NT2/D1 (cell line): ENCODE measurements at regions not wholly inside any gene's neighbourhood (a gene's known extent, or its start where the extent isn't known, plus 50 kb on each side); places are given as distances from the start of the nearest gene placed in this dataset.
"Not testable (repeated sequence)": the region's sequence is repeated elsewhere in the genome, so short reads cannot be mapped to it uniquely, and the experiment has no call there.

Experiments used
- DNase-seq: peaks from one replicate; pipeline ENCODE4 v3.0.0-alpha.2; 2011; ENCODE audit warnings: low read depth, low spot score
- H3K27me3 ChIP-seq: 2 replicates; pipeline ENCODE4 v1.6.0; 2011; ENCODE audit warnings: mild to moderate bottlenecking; ENCODE audit not compliant: insufficient read length, insufficient read depth
- H3K36me3 ChIP-seq: 2 replicates; pipeline ENCODE4 v1.6.1; 2011; ENCODE audit warnings: mild to moderate bottlenecking, low read length, mixed read lengths; ENCODE audit not compliant: insufficient read depth, insufficient read length
- H3K4me1 ChIP-seq: 2 replicates; pipeline ENCODE4 v1.5.1; 2011; ENCODE audit not compliant: insufficient read depth, insufficient read length
- H3K4me3 ChIP-seq: 2 replicates; pipeline ENCODE4 v1.5.1; 2011; ENCODE audit warnings: low read depth; ENCODE audit not compliant: insufficient read length
- H3K9ac ChIP-seq: 2 replicates; pipeline ENCODE4 v1.6.0; 2011; ENCODE audit warnings: low read depth; ENCODE audit not compliant: insufficient read length
- H3K9me3 ChIP-seq: 2 replicates; pipeline ENCODE4 v1.5.1; 2011; ENCODE audit warnings: mild to moderate bottlenecking, low read length; ENCODE audit not compliant: insufficient read depth
- SUZ12 ChIP-seq: IDR thresholded peaks from 2 replicates; pipeline ENCODE4 v1.6.1; 2011; ENCODE audit not compliant: insufficient read length, insufficient read depth; ENCODE audit errors: extremely low read depth
- YY1 ChIP-seq: IDR thresholded peaks from 2 replicates; pipeline ENCODE4 v1.6.1; 2011; ENCODE audit not compliant: insufficient read length, insufficient read depth
- ZNF274 ChIP-seq: IDR thresholded peaks from 2 replicates; pipeline ENCODE4 v1.6.1; 2011; ENCODE audit warnings: mild to moderate bottlenecking, low read depth, low read length

DNA sequence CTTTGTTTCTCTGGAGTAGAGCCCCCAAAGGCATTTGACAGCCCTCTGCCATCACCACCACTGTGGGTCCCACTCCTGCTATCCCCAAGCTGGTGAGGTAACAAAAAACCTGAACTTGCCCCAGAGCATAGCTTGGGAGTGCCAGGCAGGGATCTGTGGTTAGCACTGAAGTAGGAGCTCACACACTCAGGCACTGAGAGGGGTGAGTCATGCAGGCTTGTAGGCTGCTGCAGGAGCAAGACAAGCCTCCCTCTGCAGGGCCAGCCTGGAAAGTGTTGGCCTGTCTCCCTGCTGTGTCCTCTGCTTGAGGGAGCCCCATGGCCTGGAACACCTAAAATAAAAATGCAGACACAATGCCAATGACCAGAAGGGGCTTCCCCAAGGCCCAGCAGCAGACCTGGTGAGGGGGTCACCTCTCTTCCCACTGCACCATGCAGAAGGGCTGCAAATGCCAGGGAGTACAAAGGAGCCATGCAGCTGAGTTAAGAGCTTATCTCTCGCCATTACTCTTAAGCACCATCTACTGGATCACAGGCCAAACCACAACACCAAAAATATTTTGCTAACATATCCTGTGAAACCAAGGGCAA, 108.9 kb upstream of the POGK start:
- TF ChIP-seq SUZ12, result no peak
- TF ChIP-seq YY1, result no peak
- no peak for TF ChIP-seq ZNF274
- H3K27me3 ChIP-seq, result no peaks in the 10 kb centered on the region
- H3K9me3 ChIP-seq, result peaks cover 20% of the 10 kb centered on the region
- DNase-seq, result peak; percentile 44
- H3K4me1 ChIP-seq, result no peaks in the 10 kb centered on the region
- H3K9ac ChIP-seq, result no peak overlapping the region
- no peak overlapping the region for H3K4me3 ChIP-seq
- no peaks in the 10 kb centered on the region for H3K36me3 ChIP-seq

DNA sequence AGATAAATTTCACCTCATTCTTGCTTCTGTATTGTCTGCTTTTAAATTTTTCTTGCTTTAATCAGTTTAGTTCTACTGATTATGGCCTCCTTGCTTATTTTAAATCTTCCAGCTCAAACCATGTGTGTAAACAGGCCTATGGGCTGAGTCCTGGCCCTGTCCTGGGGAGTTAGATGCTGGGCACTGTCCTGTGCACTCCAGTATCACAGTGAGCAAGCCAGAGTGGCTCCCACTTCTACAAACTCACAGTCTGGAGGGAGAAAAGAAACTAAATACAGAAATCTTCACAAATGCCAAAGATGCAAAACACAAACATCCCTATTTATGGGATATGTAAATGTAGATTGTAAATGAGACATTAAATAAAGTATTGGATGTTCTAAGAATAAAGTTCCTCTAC, 101.1 kb upstream of the POGK start:
- no peaks in the 10 kb centered on the region for H3K27me3 ChIP-seq
- no peak overlapping the region for H3K9ac ChIP-seq
- no peaks in the 10 kb centered on the region for H3K9me3 ChIP-seq
- H3K4me1 ChIP-seq, result no peaks in the 10 kb centered on the region
- no peak for DNase-seq
- no peak overlapping the region for H3K4me3 ChIP-seq
- no peaks in the 10 kb centered on the region for H3K36me3 ChIP-seq
- TF ChIP-seq YY1 (no peak), ZNF274 (no peak), SUZ12 (no peak)

DNA sequence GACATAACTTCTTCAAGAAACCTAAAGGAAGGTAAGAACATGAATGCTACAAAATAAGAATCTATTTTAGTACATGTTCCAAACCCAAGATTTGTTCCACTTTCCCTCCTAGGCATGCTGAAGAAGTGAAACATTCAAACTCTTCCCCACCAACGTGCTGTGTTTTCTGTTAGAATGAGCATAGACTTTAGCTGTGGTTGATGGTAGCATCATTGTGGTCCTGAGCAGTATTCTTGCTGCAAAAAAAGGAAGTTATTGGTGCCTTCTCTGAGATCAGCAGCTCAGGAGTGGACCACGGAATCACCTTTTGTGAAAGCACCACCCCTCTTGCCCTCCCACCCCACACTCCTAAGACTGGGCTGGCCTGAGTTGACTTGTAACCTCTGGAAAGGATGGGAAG, 100.4 kb upstream of the POGK start:
- no peak overlapping the region for H3K9ac ChIP-seq
- no peaks in the 10 kb centered on the region for H3K9me3 ChIP-seq
- TF ChIP-seq SUZ12 (no peak), ZNF274 (no peak), YY1 (no peak)
- no peak overlapping the region for H3K4me3 ChIP-seq
- no peaks in the 10 kb centered on the region for H3K36me3 ChIP-seq
- no peaks in the 10 kb centered on the region for H3K4me1 ChIP-seq
- H3K27me3 ChIP-seq, result no peaks in the 10 kb centered on the region
- DNase-seq, result no peak

DNA sequence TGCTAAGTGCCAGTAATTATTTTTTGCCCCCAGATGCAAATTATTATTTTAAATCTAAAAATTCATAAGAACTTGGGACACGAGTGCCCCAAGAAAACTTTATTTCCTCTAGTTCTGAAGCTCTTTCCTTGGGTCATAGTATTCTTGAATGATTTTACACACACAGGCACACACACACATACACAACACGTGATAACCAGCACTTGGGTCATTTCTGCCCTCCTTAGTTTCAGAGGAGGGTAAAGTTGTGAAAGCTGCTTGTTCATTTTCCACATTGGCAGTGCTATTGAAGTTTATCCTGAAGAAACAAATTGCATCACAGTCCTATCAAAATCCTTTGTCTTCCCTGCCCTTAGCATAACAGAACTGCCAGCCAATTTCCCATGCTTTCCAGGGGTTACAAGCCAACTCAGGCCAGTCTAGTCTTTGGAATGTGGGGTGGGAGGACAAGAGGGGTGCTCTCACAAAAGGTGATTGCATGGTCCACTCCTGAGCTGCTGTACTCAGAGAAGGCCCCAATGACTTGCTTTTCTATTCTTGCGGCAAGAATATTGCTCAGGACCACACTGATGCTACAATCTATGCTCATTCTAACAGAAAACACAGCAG, 98.5 kb upstream of the POGK start:
- Histone ChIP-seq H3K27me3 (no peaks in the 10 kb centered on the region), H3K4me1 (no peaks in the 10 kb centered on the region), H3K36me3 (no peaks in the 10 kb centered on the region), H3K9ac (no peak overlapping the region), H3K4me3 (no peak overlapping the region), H3K9me3 (peaks cover 12% of the 10 kb centered on the region)
- no peak for TF ChIP-seq YY1
- DNase-seq, result peak; percentile 27

DNA sequence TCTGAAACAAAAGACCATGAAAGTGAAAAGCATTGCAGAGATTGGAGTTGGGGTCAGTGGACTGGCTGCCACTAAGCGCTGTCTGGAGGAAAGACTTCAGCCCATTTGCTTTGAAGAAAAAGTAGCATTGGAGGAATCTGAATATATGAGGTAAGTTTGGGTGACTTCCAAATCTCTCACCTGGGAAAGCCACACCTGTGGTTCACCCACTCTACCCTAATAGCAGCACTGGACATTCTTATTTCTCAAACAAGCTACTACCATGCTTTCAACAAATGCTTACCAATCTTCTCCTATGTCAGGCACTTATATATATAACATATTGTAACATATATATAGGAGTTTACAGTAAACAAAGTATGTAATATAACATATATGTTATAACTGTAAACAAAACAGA, 76.0 kb upstream of the POGK start:
- Histone ChIP-seq H3K4me3 (no peak overlapping the region), H3K27me3 (no peaks in the 10 kb centered on the region), H3K9me3 (no peaks in the 10 kb centered on the region), H3K36me3 (no peaks in the 10 kb centered on the region), H3K4me1 (no peaks in the 10 kb centered on the region), H3K9ac (no peak overlapping the region)
- TF ChIP-seq YY1, result no peak
- no peak for TF ChIP-seq ZNF274
- TF ChIP-seq SUZ12, result no peak
- no peak for DNase-seq

DNA sequence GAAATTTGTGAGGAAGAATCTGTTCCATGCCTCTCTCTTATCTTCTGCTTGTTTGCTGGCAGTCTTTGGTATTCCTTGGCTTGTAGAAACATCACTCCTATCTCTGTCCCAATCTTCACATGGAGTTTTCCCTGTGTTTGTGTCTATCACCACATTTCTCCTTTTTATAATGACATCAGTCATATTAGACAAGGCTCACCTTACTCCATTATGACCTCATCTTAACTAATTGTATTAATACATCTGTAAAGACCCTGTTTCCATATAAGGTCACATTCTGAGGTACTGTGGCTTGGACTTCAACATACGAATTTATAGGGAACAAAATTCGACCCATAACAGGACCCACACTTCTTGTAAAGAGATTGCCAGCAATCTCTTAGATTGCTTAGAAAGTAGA, 72.3 kb upstream of the POGK start:
- no peaks in the 10 kb centered on the region for H3K4me1 ChIP-seq
- DNase-seq, result no peak
- TF ChIP-seq SUZ12 (no peak), ZNF274 (no peak), YY1 (no peak)
- no peaks in the 10 kb centered on the region for H3K36me3 ChIP-seq
- no peak overlapping the region for H3K4me3 ChIP-seq
- peaks cover 14% of the 10 kb centered on the region; the same call in 1 of the 2 replicates for H3K9me3 ChIP-seq
- no peaks in the 10 kb centered on the region for H3K27me3 ChIP-seq
- no peak overlapping the region for H3K9ac ChIP-seq

DNA sequence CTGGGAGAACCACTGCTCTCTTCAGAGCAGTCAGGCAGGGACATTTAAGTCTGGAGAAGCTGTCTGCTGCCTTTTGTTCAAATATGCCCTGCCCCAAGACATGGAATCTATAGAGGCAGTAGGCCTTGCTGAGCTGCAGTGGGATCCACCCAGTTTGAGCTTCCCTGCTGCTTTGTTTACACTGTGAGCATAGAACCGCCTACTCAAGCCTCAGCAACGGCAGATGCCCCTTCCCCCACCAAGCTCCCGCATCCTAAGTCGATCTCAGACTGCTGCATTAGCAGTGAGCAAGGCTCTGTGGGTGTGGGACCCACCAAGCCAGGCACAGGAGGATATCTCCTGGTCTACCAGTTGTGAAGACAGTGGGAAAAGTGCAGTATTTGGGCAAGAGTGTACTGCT, 54.6 kb upstream of the POGK start:
- peak; percentile 76 for DNase-seq
- H3K4me3 ChIP-seq, H3K9me3 ChIP-seq, H3K27me3 ChIP-seq, H3K36me3 ChIP-seq, H3K4me1 ChIP-seq: not testable (repeated sequence)
- peak overlapping the region; percentile 42 for H3K9ac ChIP-seq

DNA sequence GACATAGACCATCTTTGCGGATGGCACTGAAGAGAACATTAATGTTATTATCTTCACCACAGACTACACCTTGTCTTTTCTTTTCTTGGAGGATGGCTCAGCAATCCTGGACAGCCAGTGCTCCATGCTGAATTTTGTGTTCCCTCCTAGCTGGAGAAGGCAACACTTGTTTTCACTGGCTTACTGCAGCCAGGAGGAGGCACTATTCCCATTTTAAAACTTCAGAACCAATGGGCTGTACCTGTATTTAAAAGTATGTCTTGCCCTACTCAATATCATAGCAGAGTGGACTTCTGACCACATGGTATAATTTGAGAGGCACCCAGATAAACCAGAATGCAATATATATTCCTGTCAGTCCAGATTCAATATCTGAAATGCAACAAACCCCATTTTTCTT, 53.3 kb upstream of the POGK start:
- no peaks in the 10 kb centered on the region for H3K27me3 ChIP-seq
- no peak for TF ChIP-seq SUZ12
- no peak for TF ChIP-seq ZNF274
- TF ChIP-seq YY1, result no peak
- no peak overlapping the region for H3K9ac ChIP-seq
- H3K4me3 ChIP-seq, result no peak overlapping the region
- H3K36me3 ChIP-seq, result no peaks in the 10 kb centered on the region
- H3K4me1 ChIP-seq, result peaks cover 3% of the 10 kb centered on the region
- DNase-seq, result no peak
- no peaks in the 10 kb centered on the region for H3K9me3 ChIP-seq
